ENCODE measurements at regions not wholly inside any gene's neighbourhood (a gene's known extent, or its start where the extent isn't known, plus 50 kb on each side); places are given as distances from the start of the nearest gene placed in this dataset.

- Histone ChIP-seq H3K27me3 (no peaks in the 10 kb centered on the region), H3K27ac (replicated peaks in 1 of 4) (peak overlapping the region in 1 of 4 donors; percentile 53), H3K36me3 (no peaks in the 10 kb centered on the region), H3K4me3 (no peak overlapping the region), H3K4me1 (no peaks in the 10 kb centered on the region), H3K9me3 (no peaks in the 10 kb centered on the region)
- intact Hi-C loops (cut with DNase I): no loop called here
- TF ChIP-seq POLR2A (IDR thresholded peaks at IDR 0.05; ENCODE audit: low read depth): no peak
- TF ChIP-seq, protein P1, sequence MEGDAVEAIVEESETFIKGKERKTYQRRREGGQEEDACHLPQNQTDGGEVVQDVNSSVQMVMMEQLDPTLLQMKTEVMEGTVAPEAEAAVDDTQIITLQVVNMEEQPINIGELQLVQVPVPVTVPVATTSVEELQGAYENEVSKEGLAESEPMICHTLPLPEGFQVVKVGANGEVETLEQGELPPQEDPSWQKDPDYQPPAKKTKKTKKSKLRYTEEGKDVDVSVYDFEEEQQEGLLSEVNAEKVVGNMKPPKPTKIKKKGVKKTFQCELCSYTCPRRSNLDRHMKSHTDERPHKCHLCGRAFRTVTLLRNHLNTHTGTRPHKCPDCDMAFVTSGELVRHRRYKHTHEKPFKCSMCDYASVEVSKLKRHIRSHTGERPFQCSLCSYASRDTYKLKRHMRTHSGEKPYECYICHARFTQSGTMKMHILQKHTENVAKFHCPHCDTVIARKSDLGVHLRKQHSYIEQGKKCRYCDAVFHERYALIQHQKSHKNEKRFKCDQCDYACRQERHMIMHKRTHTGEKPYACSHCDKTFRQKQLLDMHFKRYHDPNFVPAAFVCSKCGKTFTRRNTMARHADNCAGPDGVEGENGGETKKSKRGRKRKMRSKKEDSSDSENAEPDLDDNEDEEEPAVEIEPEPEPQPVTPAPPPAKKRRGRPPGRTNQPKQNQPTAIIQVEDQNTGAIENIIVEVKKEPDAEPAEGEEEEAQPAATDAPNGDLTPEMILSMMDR (IDR thresholded peaks at IDR 0.05): no peak
- TF ChIP-seq POLR2AphosphoS5 (IDR thresholded peaks at IDR 0.05): no peak
- TF ChIP-seq EP300 (IDR thresholded peaks at IDR 0.05): no peak
- 52% methylated on average over 12 of the region's 12 CpGs for WGBS
- peak; percentile 37 for DNase-seq (ENCODE audit: extremely low spot score)
Measured at GRCh38 chr20:52748285-52748932, 223.7 kb upstream of the TSHZ2 start.

GRCh38 chr20:52747845-52748284 lies 224.3 kb upstream of the TSHZ2 start:
- DNase-seq (ENCODE audit: extremely low spot score): no peak
- H3K27ac ChIP-seq (replicated peaks in 1 of 4): peak overlapping the region in 1 of 4 donors; percentile 27
- intact Hi-C loops (cut with DNase I): no loop called here
- no peaks in the 10 kb centered on the region for H3K27me3 ChIP-seq
- no peak overlapping the region for H3K4me3 ChIP-seq
- H3K9me3 ChIP-seq: no peaks in the 10 kb centered on the region
- TF ChIP-seq, protein P1 (IDR thresholded peaks at IDR 0.05): peak in 1 of 3 experiments; percentile 21
- TF ChIP-seq POLR2AphosphoS5 (IDR thresholded peaks at IDR 0.05): no peak
- H3K36me3 ChIP-seq: no peaks in the 10 kb centered on the region
- no peaks in the 10 kb centered on the region for H3K4me1 ChIP-seq
- 64% methylated on average over 8 of the region's 8 CpGs for WGBS

DNA sequence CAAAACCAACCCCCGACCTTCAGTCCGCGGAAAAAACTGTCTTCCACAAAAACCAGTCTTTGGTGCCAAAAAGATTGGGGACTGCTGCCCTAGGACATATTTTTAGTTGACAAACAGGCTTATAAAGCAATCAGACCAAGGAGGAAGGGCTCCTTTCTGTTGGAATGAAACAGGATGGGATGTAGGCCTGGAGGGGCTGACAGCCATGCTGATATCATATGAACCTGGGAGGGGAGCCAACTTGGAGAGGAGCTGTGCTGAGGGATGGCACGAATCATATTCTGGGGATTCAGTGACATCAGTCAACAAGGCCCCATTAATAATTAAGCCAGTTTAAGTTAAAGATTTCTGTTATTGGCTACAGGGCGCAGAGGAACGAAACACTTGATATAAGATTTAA lies 225.4 kb upstream of the TSHZ2 start:
- Histone ChIP-seq H3K4me3 (no peak overlapping the region), H3K27me3 (no peaks in the 10 kb centered on the region), H3K4me1 (no peaks in the 10 kb centered on the region), H3K36me3 (no peaks in the 10 kb centered on the region), H3K9me3 (no peaks in the 10 kb centered on the region), H3K27ac (replicated peaks in 1 of 4) (no peak overlapping the region)
- no peak for TF ChIP-seq POLR2A (IDR thresholded peaks at IDR 0.05; ENCODE audit: low read depth)
- TF ChIP-seq, protein P1 (IDR thresholded peaks at IDR 0.05): no peak
- TF ChIP-seq EP300 (IDR thresholded peaks at IDR 0.05): no peak
- no peak for TF ChIP-seq POLR2AphosphoS5 (IDR thresholded peaks at IDR 0.05)
- no peak for DNase-seq (ENCODE audit: extremely low spot score)
- WGBS: 88% methylated on average over 6 of the region's 6 CpGs
- intact Hi-C loops (cut with DNase I): no loop called here

DNA sequence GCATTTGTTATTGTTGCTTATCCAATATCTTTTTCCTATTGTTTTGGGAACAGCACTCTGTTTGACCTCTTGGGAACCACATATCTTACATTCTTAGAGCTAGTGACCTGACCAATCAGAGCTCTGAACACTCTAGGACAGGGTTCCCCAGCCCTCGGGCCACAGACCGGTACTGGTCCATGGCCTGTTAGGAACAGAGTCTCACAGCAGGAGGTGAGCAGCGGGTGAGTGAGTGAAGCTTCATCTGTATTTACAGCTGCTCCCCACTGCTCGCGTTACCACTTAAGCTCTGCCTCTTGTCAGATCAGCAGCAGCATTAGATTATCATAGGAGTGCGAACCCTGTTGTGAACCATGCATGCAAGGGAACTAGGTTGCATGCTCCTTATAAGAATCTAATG lies 226.0 kb upstream of the TSHZ2 start:
- no peaks in the 10 kb centered on the region for H3K36me3 ChIP-seq
- no peak for DNase-seq (ENCODE audit: extremely low spot score)
- H3K9me3 ChIP-seq: no peaks in the 10 kb centered on the region
- intact Hi-C loops (cut with DNase I): no loop called here
- H3K27ac ChIP-seq (replicated peaks in 1 of 4): no peak overlapping the region
- no peaks in the 10 kb centered on the region for H3K27me3 ChIP-seq
- H3K4me1 ChIP-seq: no peaks in the 10 kb centered on the region
- 76% methylated on average over 6 of the region's 6 CpGs for WGBS
- TF ChIP-seq EP300 (IDR thresholded peaks at IDR 0.05) (no peak), POLR2AphosphoS5 (IDR thresholded peaks at IDR 0.05) (no peak), POLR2A (IDR thresholded peaks at IDR 0.05; ENCODE audit: low read depth) (no peak)
- TF ChIP-seq, protein P1 (IDR thresholded peaks at IDR 0.05): no peak
- no peak overlapping the region for H3K4me3 ChIP-seq

- Histone ChIP-seq H3K4me1 (no peaks in the 10 kb centered on the region), H3K9me3 (no peaks in the 10 kb centered on the region), H3K27ac (replicated peaks in 1 of 4) (no peak overlapping the region), H3K4me3 (no peak overlapping the region), H3K36me3 (no peaks in the 10 kb centered on the region), H3K27me3 (no peaks in the 10 kb centered on the region)
- intact Hi-C loops (cut with DNase I): no loop called here
- 76% methylated on average over 3 of the region's 3 CpGs for WGBS
- DNase-seq (ENCODE audit: extremely low spot score): no peak
- no peak for TF ChIP-seq POLR2AphosphoS5 (IDR thresholded peaks at IDR 0.05)
- TF ChIP-seq POLR2A (IDR thresholded peaks at IDR 0.05; ENCODE audit: low read depth): no peak
- TF ChIP-seq, protein P1 (IDR thresholded peaks at IDR 0.05): no peak
- no peak for TF ChIP-seq EP300 (IDR thresholded peaks at IDR 0.05)
Measured at GRCh38 chr20:52744441-52744840, 227.7 kb upstream of the TSHZ2 start.

Data from esophagus muscularis mucosa (tissue), 4 donors.